Hematopoietic multipotent progenitor cell treated with erythropoietin and hydrocortisone succinate and interleukin-3 and kit ligand, for 4 days (in vitro differentiated cells): ENCODE measurements at regions not wholly inside any gene's neighbourhood (a gene's known extent, or its start where the extent isn't known, plus 50 kb on each side); places are given as distances from the start of the nearest gene placed in this dataset.
"Not testable (repeated sequence)": the region's sequence is repeated elsewhere in the genome, so short reads cannot be mapped to it uniquely, and the experiment has no call there.

Experiments used
- DNase-seq: peaks from one replicate; pipeline ENCODE4 v3.0.0-alpha.2; 2015

- DNase-seq, result not testable (repeated sequence)
Measured at GRCh38 chr14:105740272-105740671, 213.9 kb downstream of the TMEM121 start.

- DNase-seq, result not testable (repeated sequence)
Measured at GRCh38 chr14:105740961-105741360, 214.6 kb downstream of the TMEM121 start.

GRCh38 chr14:105741707-105742530 is 215.5 kb downstream of the TMEM121 start:
- not testable (repeated sequence) for DNase-seq

GRCh38 chr14:105742531-105742848 is 216.1 kb downstream of the TMEM121 start:
- DNase-seq, result no peak

GRCh38 chr14:105742904-105743701 is 216.7 kb downstream of the TMEM121 start:
- DNase-seq, result not testable (repeated sequence)

- not testable (repeated sequence) for DNase-seq
Measured at GRCh38 chr14:105744213-105744787, 217.9 kb downstream of the TMEM121 start.

GRCh38 chr14:105745433-105746123 is 219.2 kb downstream of the TMEM121 start:
- DNase-seq, result no peak

DNA sequence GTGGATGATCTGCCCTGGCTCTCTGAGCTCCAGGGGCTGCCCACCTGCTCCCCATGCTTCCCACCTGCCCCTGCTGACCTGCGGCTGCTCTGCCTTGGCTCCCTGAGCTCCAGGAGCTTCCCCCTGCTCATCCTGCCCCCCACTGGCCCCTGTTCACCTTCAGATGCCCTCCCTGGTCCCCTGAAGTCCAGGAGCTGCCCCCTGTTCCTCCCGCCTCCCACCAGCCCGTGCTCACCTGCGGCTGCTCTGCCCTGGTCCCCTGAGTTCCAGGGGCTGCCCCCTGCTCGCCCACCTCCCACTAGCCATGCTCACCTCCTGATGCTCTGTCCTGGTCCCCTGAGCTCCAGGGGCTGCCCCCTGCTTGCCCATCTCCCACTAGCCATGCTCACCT is 219.7 kb downstream of the TMEM121 start:
- no peak for DNase-seq

DNA sequence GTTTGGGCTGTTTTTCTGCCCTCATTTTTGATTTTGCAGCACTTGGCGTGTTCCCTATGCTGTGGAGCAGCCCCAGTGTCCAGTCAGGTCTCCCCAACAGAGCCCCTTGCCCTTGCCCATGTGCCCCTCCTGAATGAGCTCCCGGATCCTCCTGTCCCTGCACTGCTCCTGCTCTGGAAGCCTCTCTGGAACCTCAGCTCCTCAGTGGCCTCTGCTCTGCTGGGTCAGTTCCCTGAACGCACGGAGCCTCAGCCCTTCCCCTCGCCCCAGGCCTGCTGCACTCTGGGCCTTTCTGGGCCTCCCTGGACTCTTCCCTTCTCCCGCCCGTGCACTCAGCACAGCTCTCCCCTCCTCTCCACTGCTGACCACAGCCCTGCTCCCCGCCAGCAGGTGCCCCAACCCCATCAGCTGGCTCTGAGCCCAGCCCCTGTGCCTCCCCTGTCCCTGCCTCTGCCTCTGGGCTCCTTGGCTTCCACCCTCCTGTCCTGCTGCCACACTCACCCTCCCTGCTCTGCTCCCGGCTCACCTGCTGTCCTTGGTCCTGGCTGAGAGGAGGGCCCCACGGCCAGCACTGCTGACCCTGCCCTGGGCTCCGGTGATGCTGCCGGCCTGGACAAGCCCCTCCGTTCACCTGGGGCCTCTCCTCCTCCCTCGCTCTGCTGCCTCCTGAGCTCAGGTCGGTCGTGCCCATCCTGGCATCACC is 220.6 kb downstream of the TMEM121 start:
- DNase-seq, result not testable (repeated sequence)

DNA sequence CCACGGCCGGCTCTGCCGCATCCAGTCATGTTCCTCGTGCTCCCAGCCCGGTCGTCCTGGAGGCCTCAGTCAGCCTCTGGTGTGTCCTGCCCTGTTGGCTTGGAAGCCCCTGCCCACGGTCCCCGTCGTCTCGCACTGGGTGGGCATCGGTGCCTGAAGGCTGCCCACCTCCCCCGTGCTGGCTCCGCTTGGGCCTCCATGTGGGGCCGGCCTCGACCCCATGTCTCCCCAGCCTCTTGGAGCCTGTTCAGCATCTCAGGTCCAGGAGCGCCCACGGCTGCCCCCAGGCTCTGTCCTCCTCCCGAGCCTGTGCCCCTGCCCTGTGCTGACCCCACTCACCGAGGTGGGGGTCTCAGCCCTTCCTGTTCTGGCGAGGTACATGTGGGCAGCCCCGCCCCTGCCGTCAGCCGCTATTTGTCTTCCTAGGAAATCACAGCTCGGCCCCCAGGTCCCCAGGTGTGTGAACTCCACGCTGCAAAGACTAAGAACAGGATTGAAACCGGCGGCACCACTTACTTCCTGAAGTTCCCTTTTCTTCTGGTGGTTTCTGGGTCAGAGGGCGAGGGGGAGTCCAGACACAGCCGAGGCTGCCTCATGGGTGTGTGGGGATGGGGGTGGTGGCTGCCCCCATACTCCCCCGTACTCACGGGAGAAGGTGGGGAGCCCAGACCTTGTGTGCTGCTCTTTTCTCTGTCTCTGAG is 221.3 kb downstream of the TMEM121 start:
- DNase-seq, result not testable (repeated sequence)

DNA sequence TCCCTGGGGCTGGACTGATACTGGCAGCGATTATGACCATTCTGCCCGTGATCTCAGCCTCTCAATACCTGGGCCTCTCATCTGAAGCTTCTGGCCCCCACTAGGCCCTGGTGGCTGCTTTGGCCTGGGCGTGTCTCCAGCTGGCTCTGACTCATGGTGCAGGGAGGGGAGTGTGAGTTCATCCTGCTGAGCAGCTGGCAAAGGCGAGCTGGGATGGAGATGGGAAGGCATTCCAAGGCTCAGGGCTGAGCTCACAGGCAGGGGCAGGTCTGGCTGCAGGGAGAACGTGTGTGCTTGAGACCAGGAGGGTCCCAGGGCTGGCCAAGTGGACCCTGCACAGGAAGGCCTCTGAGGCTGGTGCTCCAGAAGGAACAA is 221.8 kb downstream of the TMEM121 start:
- DNase-seq, result no peak

DNA sequence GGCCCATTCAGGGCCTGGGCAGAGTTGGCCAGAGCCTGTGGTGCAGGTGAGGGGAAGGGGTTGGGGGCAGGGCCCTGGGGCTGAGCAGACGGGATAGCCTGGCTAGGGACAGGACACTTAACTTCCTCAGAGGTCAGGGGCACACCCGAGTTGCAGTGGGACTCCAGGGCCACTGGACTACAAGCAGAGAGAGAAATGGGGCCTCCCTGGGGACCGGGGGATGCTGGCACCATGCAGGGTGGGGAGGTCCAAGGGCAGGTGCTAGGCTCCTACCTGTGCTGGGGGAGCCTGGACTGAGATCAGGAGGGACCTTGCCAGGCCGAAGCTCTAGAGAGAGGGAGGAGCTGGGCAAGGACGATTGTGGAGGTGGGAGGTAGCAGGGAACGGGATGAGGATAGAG is 222.3 kb downstream of the TMEM121 start:
- DNase-seq, result not testable (repeated sequence)

- DNase-seq, result not testable (repeated sequence)
Measured at GRCh38 chr14:105749870-105750541, 223.6 kb downstream of the TMEM121 start.

- DNase-seq, result not testable (repeated sequence)
Measured at GRCh38 chr14:105751291-105751751, 224.9 kb downstream of the TMEM121 start.

DNA sequence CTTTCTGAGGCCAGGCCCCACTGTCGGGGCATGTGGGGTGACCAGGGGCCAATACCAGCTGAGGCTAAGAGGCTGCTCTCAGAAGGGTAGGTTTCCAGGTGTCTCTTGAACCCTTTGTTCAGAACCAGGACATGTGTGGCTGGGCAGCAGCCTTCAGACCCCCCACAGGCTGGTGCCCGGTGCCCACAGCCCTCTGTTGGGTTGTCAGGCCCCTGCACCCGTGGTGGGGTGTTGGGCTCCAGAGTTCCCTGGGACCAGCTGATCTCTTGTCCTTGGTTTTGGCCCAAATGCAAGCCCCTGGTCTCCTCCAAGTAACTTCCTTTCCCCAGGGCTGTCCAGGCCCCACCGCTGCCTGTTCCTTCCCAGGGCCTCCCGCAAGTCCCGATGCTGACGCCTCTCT is 226.0 kb downstream of the TMEM121 start:
- not testable (repeated sequence) for DNase-seq

DNA sequence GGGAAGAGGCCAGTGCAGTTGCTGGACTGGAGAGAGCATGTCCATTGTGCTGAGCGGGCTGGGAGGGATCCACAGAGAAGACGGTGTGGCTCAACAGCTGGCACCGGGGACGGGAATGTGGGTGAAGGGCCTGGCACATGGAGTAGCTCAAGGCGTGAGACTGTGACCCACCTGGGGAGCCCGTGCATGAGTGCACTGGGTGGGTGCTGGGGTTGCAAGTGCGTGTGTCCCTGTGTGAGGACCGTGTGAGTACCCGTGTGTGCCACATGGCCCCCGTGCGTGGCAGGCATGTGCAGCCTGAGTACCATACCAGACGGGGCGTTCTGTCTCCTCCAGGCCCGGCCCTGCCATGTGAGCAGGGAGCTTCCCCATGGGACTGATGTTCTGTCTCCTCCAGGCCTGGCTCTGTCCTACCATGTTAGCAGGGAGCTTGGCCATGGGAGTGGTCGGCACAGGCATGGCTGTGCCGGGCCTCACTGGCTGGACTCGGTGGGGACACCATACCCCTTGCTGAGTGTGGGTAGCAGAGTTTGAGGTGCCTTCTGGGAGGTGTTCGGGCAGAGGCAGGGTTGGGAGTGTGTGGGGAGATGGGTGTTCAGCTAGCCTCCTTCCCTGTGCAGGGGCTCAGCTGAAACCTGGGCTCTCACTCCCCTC is 234.4 kb downstream of the TMEM121 start:
- DNase-seq, result no peak

- DNase-seq, result not testable (repeated sequence)
Measured at GRCh38 chr14:105761345-105761740, 235.0 kb downstream of the TMEM121 start.

DNA sequence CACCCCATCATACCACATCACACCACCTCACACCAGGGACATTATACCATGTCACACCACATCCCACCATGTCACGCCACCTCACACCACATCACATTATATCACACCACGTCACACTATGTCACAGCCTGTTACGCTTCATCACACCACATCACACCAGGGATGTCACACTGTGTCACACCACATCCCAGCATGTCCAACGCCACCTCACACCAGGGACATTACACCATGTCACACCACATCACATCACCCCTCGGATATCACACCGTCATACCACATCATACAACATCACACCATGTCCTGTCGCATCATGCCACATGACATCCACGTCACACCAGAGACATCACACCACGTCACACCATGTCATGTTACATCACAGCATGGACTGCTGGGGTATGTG is 235.5 kb downstream of the TMEM121 start:
- DNase-seq, result no peak

DNA sequence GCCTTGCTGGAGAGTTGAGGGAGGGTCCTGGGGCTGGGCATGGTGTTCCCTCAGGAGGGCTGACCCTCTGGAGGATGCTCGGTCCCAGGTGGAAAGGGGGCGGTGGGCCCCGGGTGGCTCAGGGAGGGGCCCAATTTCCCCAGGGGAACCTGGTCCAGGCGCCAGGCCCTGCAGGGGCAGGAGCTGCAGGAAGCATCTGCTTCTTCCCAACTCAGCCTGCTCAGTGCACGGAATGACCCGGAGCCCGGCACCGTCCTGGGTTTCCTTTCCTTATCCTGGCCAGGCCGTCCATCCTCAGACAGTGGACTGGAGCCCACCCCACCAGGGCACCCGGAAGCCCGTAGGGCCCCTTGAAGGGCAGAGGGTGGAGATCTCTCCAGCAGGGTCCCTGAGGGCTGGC is 235.9 kb downstream of the TMEM121 start:
- DNase-seq, result not testable (repeated sequence)

GRCh38 chr14:105764254-105764901 is 238.0 kb downstream of the TMEM121 start:
- not testable (repeated sequence) for DNase-seq
